Naive thymus-derived CD4-positive, alpha-beta T cell (primary cell): ENCODE measurements at regions not wholly inside any gene's neighbourhood (a gene's known extent, or its start where the extent isn't known, plus 50 kb on each side); places are given as distances from the start of the nearest gene placed in this dataset.

Experiments
- ATAC-seq: fragments of 150-1000 bp; cut with Tn5 transposase; 2 replicates; pipeline ENCODE4 v1.10.0; 2021; ENCODE audit warnings: mild to moderate bottlenecking, moderate library complexity
- CTCF ChIA-PET: fragments of 350-600 bp; sonication (Branson Sonifier 250); formaldehyde crosslinking; loops from one replicate; lab custom pipeline; 2021; ENCODE audit warnings: antibody characterized with exemption; lab: Charles Lee
- POLR2A ChIA-PET: fragments of 350-600 bp; sonication (Branson Sonifier 250); formaldehyde crosslinking; loops from one replicate; lab custom pipeline; 2021; ENCODE audit warnings: antibody characterized with exemption, inconsistent platforms; lab: Charles Lee
- DNase-seq, 9 donors: peaks; one replicate each; pipeline versions ENCODE4 v3.0.0 to v3.0.0-alpha.2; 2020 to 2022; ENCODE audit warnings: mixed read lengths in 1 of 9
- H3K27ac ChIP-seq: one replicate; pipeline ENCODE4 v1.7.0; 2013; ENCODE audit warnings: mild to moderate bottlenecking, low read depth, low read length, moderate library complexity
- H3K27me3 ChIP-seq, 2 donors: one replicate each; pipeline ENCODE4 v1.7.0; 2013; ENCODE audit warnings: low read length in 2 of 2, mild to moderate bottlenecking in 2 of 2, moderate library complexity in 2 of 2; ENCODE audit not compliant: control insufficient read depth in 2 of 2, insufficient read depth in 2 of 2
- H3K36me3 ChIP-seq, 3 experiments: 1 replicate in 2 of 3; 2 replicates in 1 of 3; pipeline ENCODE4 v1.7.0; 2013; ENCODE audit warnings: low read length in 3 of 3, mild to moderate bottlenecking in 3 of 3, moderate library complexity in 1 of 3; ENCODE audit not compliant: insufficient read depth in 3 of 3, control insufficient read depth in 2 of 3
- H3K4me1 ChIP-seq, 2 donors: one replicate each; pipeline ENCODE4 v1.7.0; 2013; ENCODE audit warnings: low read length in 2 of 2, mild to moderate bottlenecking in 2 of 2, moderate library complexity in 1 of 2; ENCODE audit not compliant: control insufficient read depth in 2 of 2, insufficient read depth in 2 of 2
- H3K4me3 ChIP-seq: 2 replicates; pipeline ENCODE4 v1.7.0; 2013; ENCODE audit warnings: mild to moderate bottlenecking, low read length
- H3K9me3 ChIP-seq, 3 experiments: 1 replicate in 2 of 3; 2 replicates in 1 of 3; pipeline ENCODE4 v1.7.0; 2013; ENCODE audit warnings: low read length in 3 of 3; ENCODE audit not compliant: control insufficient read depth in 2 of 3
- H3K27ac Mint-ChIP-seq, 9 donors: one replicate each; pipeline ENCODE4 v1.8.0; 2020 to 2022; ENCODE audit warnings: mixed read lengths in 9 of 9, mild to moderate bottlenecking in 8 of 9, moderate library complexity in 5 of 9, inconsistent platforms in 2 of 9
- H3K27me3 Mint-ChIP-seq, 5 donors: one replicate each; pipeline ENCODE4 v1.8.0; 2021 to 2022; ENCODE audit warnings: mixed read lengths in 5 of 5, mild to moderate bottlenecking in 1 of 5
- H3K36me3 Mint-ChIP-seq, 5 donors: one replicate each; pipeline ENCODE4 v1.8.0; 2020 to 2022; ENCODE audit warnings: mixed read lengths in 5 of 5, mild to moderate bottlenecking in 3 of 5, inconsistent platforms in 1 of 5
- H3K4me1 Mint-ChIP-seq, 7 donors: one replicate each; pipeline ENCODE4 v1.8.0; 2020 to 2022; ENCODE audit warnings: mixed read lengths in 7 of 7, mild to moderate bottlenecking in 3 of 7, inconsistent platforms in 1 of 7
- H3K4me3 Mint-ChIP-seq, 10 donors: one replicate each; pipeline ENCODE4 v1.8.0; 2020 to 2022; ENCODE audit warnings: mild to moderate bottlenecking in 10 of 10, mixed read lengths in 10 of 10, moderate library complexity in 6 of 10, inconsistent platforms in 2 of 10
- H3K9me3 Mint-ChIP-seq, 11 donors: one replicate each; pipeline ENCODE4 v1.8.0; 2020 to 2022; ENCODE audit warnings: mixed read lengths in 11 of 11, mild to moderate bottlenecking in 4 of 11, inconsistent platforms in 1 of 11, moderate library complexity in 1 of 11
- intact Hi-C, 2 donors: fragments of 100-400 bp; cut with micrococcal nuclease; formaldehyde crosslinking; loops; one replicate each; pipeline ENCODE4 v1.15.1; 2023

GRCh38 chr16:81172769-81173658, 65.5 kb upstream of the BCO1 start:
- H3K9me3 Mint-ChIP-seq: no peaks in the 10 kb centered on the region
- H3K27me3 ChIP-seq: no peaks in the 10 kb centered on the region
- H3K27ac Mint-ChIP-seq: no peak overlapping the region
- peaks cover 0 to 23% (median 14%) of the 10 kb centered on the region in 5 donors for H3K27me3 Mint-ChIP-seq
- H3K27ac ChIP-seq: no peak overlapping the region
- no peak overlapping the region for H3K4me3 Mint-ChIP-seq
- ChIA-PET CTCF (no interaction called here), POLR2A (no interaction called here)
- intact Hi-C loops: no loop called here
- no peak for DNase-seq
- no peaks in the 10 kb centered on the region for H3K9me3 ChIP-seq
- H3K4me1 ChIP-seq: no peaks in the 10 kb centered on the region
- no peaks in the 10 kb centered on the region for H3K36me3 ChIP-seq
- H3K4me3 ChIP-seq: no peak overlapping the region
- H3K36me3 Mint-ChIP-seq: no peaks in the 10 kb centered on the region
- H3K4me1 Mint-ChIP-seq: no peaks in the 10 kb centered on the region
- no peak for ATAC-seq

GRCh38 chr16:81170824-81171223, 67.7 kb upstream of the BCO1 start:
- no peaks in the 10 kb centered on the region for H3K4me1 ChIP-seq
- H3K27ac Mint-ChIP-seq: no peak overlapping the region
- ChIA-PET POLR2A (no interaction called here), CTCF (interaction anchor here (0.6 kb wide), 1 partner anchor 608 kb away, joined by 3 read pairs; no protein-coding TSS in a partner anchor)
- ATAC-seq (no peak), DNase-seq (no peak)
- H3K4me3 Mint-ChIP-seq: no peak overlapping the region
- no peaks in the 10 kb centered on the region for H3K36me3 Mint-ChIP-seq
- no peak overlapping the region for H3K4me3 ChIP-seq
- intact Hi-C loops: no loop called here
- H3K36me3 ChIP-seq: no peaks in the 10 kb centered on the region
- no peaks in the 10 kb centered on the region for H3K9me3 ChIP-seq
- no peak overlapping the region for H3K27ac ChIP-seq
- H3K27me3 ChIP-seq: no peaks in the 10 kb centered on the region
- H3K9me3 Mint-ChIP-seq: peaks cover 0 to 2% (median 0%) of the 10 kb centered on the region in 11 donors
- H3K27me3 Mint-ChIP-seq: peaks cover 0 to 27% (median 11%) of the 10 kb centered on the region in 5 donors
- no peaks in the 10 kb centered on the region for H3K4me1 Mint-ChIP-seq

DNA sequence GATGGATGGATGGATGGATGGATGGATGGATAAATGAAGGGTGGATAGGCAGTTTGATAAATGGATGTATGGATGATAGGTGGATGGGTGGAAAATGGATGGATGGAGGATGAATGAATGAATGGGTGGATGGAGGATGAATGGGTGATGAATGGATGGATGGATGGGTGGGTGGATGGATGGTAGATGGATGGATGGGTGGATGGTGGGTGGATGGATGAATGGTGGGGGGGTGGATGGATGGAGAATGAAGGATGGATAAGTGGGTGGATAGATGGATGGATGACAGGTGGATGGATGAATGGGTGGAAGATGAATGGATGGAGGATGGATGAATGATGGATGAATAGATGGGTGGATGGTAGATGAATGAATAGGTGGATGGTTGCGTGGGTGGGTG, 70.1 kb upstream of the BCO1 start:
- POLR2A ChIA-PET: no interaction called here
- CTCF ChIA-PET: no interaction called here
- Mint-ChIP-seq H3K4me3 (no peak overlapping the region), H3K36me3 (no peaks in the 10 kb centered on the region), H3K27ac (no peak overlapping the region), H3K9me3 (peaks cover 0 to 2% (median 0%) of the 10 kb centered on the region in 11 donors), H3K4me1 (no peaks in the 10 kb centered on the region), H3K27me3 (peaks cover 0 to 20% (median 8%) of the 10 kb centered on the region in 5 donors)
- Histone ChIP-seq H3K9me3 (no peaks in the 10 kb centered on the region), H3K36me3 (no peaks in the 10 kb centered on the region), H3K27ac (no peak overlapping the region), H3K4me1 (no peaks in the 10 kb centered on the region), H3K4me3 (no peak overlapping the region), H3K27me3 (no peaks in the 10 kb centered on the region)
- DNase-seq: no peak
- intact Hi-C loops: no loop called here
- no peak for ATAC-seq

DNA sequence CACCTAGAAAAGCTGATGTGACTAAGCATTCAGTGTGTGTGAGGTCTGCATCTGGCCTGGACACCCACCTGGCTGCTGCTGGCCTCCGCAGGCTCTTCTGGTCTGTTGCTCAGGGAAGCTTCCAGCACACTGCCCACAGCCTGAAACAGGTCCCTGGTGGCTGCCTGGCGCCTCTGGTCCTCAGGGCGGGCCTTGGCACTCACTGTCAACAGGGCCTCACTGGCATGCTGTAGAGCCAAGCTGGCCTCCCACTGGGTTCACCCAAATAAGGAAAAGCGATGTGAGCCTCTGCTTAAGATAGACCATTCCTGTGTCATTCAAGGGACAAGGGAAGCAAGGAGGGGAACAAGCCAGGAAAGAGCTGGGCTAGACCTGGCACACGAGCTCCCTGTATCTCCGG, 70.6 kb upstream of the BCO1 start:
- Histone ChIP-seq H3K36me3 (no peaks in the 10 kb centered on the region), H3K27ac (no peak overlapping the region), H3K4me1 (no peaks in the 10 kb centered on the region), H3K27me3 (no peaks in the 10 kb centered on the region), H3K4me3 (no peak overlapping the region), H3K9me3 (no peaks in the 10 kb centered on the region)
- intact Hi-C loops: no loop called here
- H3K27ac Mint-ChIP-seq: no peak overlapping the region
- no peaks in the 10 kb centered on the region for H3K36me3 Mint-ChIP-seq
- ATAC-seq: no peak
- CTCF ChIA-PET: no interaction called here
- POLR2A ChIA-PET: no interaction called here
- no peak for DNase-seq
- H3K4me3 Mint-ChIP-seq: no peak overlapping the region
- H3K4me1 Mint-ChIP-seq: no peaks in the 10 kb centered on the region
- H3K9me3 Mint-ChIP-seq: peaks cover 0 to 2% (median 0%) of the 10 kb centered on the region in 11 donors
- peaks cover 0 to 20% (median 8%) of the 10 kb centered on the region in 5 donors for H3K27me3 Mint-ChIP-seq

GRCh38 chr16:81166417-81167300, 70.5 kb upstream of the GCSH start:
- Mint-ChIP-seq H3K36me3 (no peaks in the 10 kb centered on the region), H3K27ac (no peak overlapping the region), H3K27me3 (peaks cover 0 to 20% (median 8%) of the 10 kb centered on the region in 5 donors), H3K4me3 (no peak overlapping the region), H3K9me3 (peaks cover 0 to 2% (median 0%) of the 10 kb centered on the region in 11 donors), H3K4me1 (no peaks in the 10 kb centered on the region)
- no peak overlapping the region for H3K27ac ChIP-seq
- H3K4me3 ChIP-seq: no peak overlapping the region
- no peaks in the 10 kb centered on the region for H3K4me1 ChIP-seq
- no peak for DNase-seq
- ChIA-PET CTCF (no interaction called here), POLR2A (no interaction called here)
- ATAC-seq: peak; percentile 26
- H3K27me3 ChIP-seq: no peaks in the 10 kb centered on the region
- H3K36me3 ChIP-seq: no peaks in the 10 kb centered on the region
- no peaks in the 10 kb centered on the region for H3K9me3 ChIP-seq
- intact Hi-C loops: no loop called here

GRCh38 chr16:81165411-81166097, 69.4 kb upstream of the GCSH start:
- Mint-ChIP-seq H3K4me1 (no peaks in the 10 kb centered on the region), H3K4me3 (no peak overlapping the region), H3K36me3 (no peaks in the 10 kb centered on the region), H3K27ac (no peak overlapping the region), H3K9me3 (peaks cover 0 to 2% (median 0%) of the 10 kb centered on the region in 11 donors), H3K27me3 (peaks cover 0 to 15% (median 8%) of the 10 kb centered on the region in 5 donors)
- H3K4me3 ChIP-seq: no peak overlapping the region
- DNase-seq: no peak
- H3K4me1 ChIP-seq: no peaks in the 10 kb centered on the region
- no peaks in the 10 kb centered on the region for H3K27me3 ChIP-seq
- ChIA-PET POLR2A (no interaction called here), CTCF (no interaction called here)
- no peak for ATAC-seq
- no peak overlapping the region for H3K27ac ChIP-seq
- no peaks in the 10 kb centered on the region for H3K9me3 ChIP-seq
- intact Hi-C loops: no loop called here
- H3K36me3 ChIP-seq: no peaks in the 10 kb centered on the region
